Stomach (tissue), 8 donors: ENCODE measurements at regions not wholly inside any gene's neighbourhood (a gene's known extent, or its start where the extent isn't known, plus 50 kb on each side); places are given as distances from the start of the nearest gene placed in this dataset.

ENCODE experiments used
- DNase-seq, 2 donors: peaks; one replicate each; pipeline versions ENCODE4 v3.0.0 to v3.0.0-alpha.2; 2013 to 2019
- H3K27ac ChIP-seq, 5 donors: fragments of 200-600 bp in 4 of 5; sonication (generic) in 4 of 5; one replicate each; pipeline ENCODE4 v1.5.1; 2013 to 2019; ENCODE audit warnings: mild to moderate bottlenecking in 1 of 5, moderate library complexity in 1 of 5
- H3K27me3 ChIP-seq, 3 donors: fragments of 200-600 bp; sonication (generic); one replicate each; pipeline ENCODE4 v1.5.1; 2017 to 2019; ENCODE audit warnings: mixed run types in 1 of 3
- H3K36me3 ChIP-seq, 4 donors: fragments of 200-600 bp; sonication (generic); 1 replicate in 3 of 4; 2 replicates in 1 of 4; pipeline ENCODE4 v1.5.1; 2016 to 2019
- H3K4me1 ChIP-seq, 4 donors: fragments of 200-600 bp; sonication (generic); one replicate each; pipeline ENCODE4 v1.5.1; 2016 to 2019
- H3K4me3 ChIP-seq, 4 donors: fragments of 200-600 bp; sonication (generic) in 3 of 4; one replicate each; pipeline ENCODE4 v1.5.1; 2016 to 2019; ENCODE audit warnings: mild to moderate bottlenecking in 1 of 4
- H3K9me3 ChIP-seq, 4 donors: fragments of 200-600 bp; sonication (generic); one replicate each; pipeline ENCODE4 v1.5.1; 2016 to 2019
- EP300 ChIP-seq: sonication (generic); formaldehyde crosslinking; IDR thresholded peaks from one replicate; pipeline ENCODE4 v1.6.1; 2017; ENCODE audit warnings: antibody characterized with exemption
- POLR2A ChIP-seq, 4 donors: fragments of 450-650 bp; IDR thresholded peaks; one replicate each; pipeline ENCODE4 v1.6.1; 2016; ENCODE audit warnings: antibody characterized with exemption in 4 of 4, control low read depth in 2 of 4, mild to moderate bottlenecking in 1 of 4, moderate library complexity in 1 of 4
- POLR2AphosphoS5 ChIP-seq, 3 donors: sonication (generic); formaldehyde crosslinking; IDR thresholded peaks; one replicate each; pipeline ENCODE4 v1.6.1; 2016; ENCODE audit warnings: antibody characterized with exemption in 3 of 3
- WGBS, 5 donors: extraction: QIAGEN DNeasy Blood & Tissue Kit in 3 of 5; methylation state at CpG; one replicate each; pipeline versions ENCODE4 v1.1.5 to v1.1.7; 2013 to 2018; 5-methylcytosine and 5-hydroxymethylcytosine counted together
- intact Hi-C: fragments of 100-400 bp; cut with DNase I; formaldehyde crosslinking; loops from one replicate; pipeline ENCODE4 v1.15.1; 2023; ENCODE audit warnings: low total_unique reads
- TF ChIP-seq, protein P1 (sequence below), 7 experiments: fragments of 450-650 bp in 4 of 7; fragments of 200-600 bp in 3 of 7; sonication (generic) in 3 of 7; IDR thresholded peaks; one replicate each; pipeline ENCODE4 v1.5.1; 2016 to 2019; ENCODE audit warnings: antibody characterized with exemption in 7 of 7, control low read depth in 2 of 7, mild to moderate bottlenecking in 1 of 7
- donor health status: healthy with polysubstance abuse.
- donor health status: Bipolar disorder and iron deficiency.
- donor health status: healthy.

GRCh38 chr17:37836593-37836992, 87.6 kb upstream of the TBC1D3K start:
- 95 to 100% (median 100%) methylated on average over 2 of the region's 2 CpGs for WGBS, 5 donors
- H3K4me3 ChIP-seq, result no peak overlapping the region
- H3K4me1 ChIP-seq, result no peaks in the 10 kb centered on the region
- H3K9me3 ChIP-seq, result no peaks in the 10 kb centered on the region
- H3K27ac ChIP-seq, result no peak overlapping the region
- intact Hi-C loops, result no loop called here
- no peak for DNase-seq
- TF ChIP-seq POLR2AphosphoS5 (IDR thresholded peaks at IDR 0.05) (no peak), POLR2A (IDR thresholded peaks at IDR 0.05) (no peak), EP300 (no peak)
- TF ChIP-seq, protein P1, sequence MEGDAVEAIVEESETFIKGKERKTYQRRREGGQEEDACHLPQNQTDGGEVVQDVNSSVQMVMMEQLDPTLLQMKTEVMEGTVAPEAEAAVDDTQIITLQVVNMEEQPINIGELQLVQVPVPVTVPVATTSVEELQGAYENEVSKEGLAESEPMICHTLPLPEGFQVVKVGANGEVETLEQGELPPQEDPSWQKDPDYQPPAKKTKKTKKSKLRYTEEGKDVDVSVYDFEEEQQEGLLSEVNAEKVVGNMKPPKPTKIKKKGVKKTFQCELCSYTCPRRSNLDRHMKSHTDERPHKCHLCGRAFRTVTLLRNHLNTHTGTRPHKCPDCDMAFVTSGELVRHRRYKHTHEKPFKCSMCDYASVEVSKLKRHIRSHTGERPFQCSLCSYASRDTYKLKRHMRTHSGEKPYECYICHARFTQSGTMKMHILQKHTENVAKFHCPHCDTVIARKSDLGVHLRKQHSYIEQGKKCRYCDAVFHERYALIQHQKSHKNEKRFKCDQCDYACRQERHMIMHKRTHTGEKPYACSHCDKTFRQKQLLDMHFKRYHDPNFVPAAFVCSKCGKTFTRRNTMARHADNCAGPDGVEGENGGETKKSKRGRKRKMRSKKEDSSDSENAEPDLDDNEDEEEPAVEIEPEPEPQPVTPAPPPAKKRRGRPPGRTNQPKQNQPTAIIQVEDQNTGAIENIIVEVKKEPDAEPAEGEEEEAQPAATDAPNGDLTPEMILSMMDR (IDR thresholded peaks at IDR 0.05), result no peak
- no peaks in the 10 kb centered on the region for H3K36me3 ChIP-seq
- H3K27me3 ChIP-seq, result peaks cover 0 to 50% (median 3%) of the 10 kb centered on the region in 3 donors

- intact Hi-C loops, result no loop called here
- H3K4me1 ChIP-seq, result no peaks in the 10 kb centered on the region
- DNase-seq, result no peak
- H3K9me3 ChIP-seq, result no peaks in the 10 kb centered on the region
- no peak overlapping the region for H3K4me3 ChIP-seq
- WGBS, 5 donors, result 88 to 98% (median 95%) methylated on average over 2 of the region's 2 CpGs
- no peak overlapping the region for H3K27ac ChIP-seq
- H3K27me3 ChIP-seq, result peaks cover 0 to 37% (median 0%) of the 10 kb centered on the region in 3 donors
- no peak for TF ChIP-seq POLR2AphosphoS5 (IDR thresholded peaks at IDR 0.05)
- no peak for TF ChIP-seq POLR2A (IDR thresholded peaks at IDR 0.05)
- no peak for TF ChIP-seq EP300
- TF ChIP-seq, protein P1 (IDR thresholded peaks at IDR 0.05), result no peak
- H3K36me3 ChIP-seq, result no peaks in the 10 kb centered on the region
These were observed 89.3 kb upstream of the HNF1B start for GRCh38 chr17:37834168-37834567.

DNA sequence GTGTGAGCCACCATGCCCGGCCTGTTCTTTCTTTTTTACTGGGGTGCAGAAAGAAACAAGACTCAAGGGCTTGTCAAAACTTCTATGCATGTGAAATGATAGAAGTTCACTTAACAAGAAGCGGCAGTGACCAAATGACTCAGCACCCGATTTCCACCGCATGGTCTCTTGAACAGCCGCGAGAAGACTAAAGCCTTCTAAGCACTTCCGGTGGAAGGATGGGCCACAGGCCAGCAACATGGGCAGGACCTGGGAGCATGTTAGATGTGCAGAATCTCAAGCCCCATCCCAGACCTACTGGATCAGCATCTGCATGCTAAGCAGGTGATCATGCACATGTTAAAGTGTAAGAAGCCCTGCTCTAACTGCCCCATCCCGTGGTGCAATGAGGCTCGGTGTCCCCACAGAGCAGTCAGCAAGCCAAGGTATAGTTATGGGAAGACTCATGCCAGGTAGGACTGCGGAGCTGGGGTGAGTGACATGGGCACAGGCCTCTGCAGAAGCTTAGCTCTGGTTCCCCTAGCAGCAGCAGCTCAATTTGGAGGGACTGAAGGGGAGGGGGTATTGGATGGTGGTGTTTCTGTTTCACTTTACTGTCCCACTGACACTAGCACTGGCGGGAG, 88.5 kb upstream of the HNF1B start:
- WGBS, 5 donors, result 74 to 87% (median 80%) methylated on average over 11 of the region's 11 CpGs

GRCh38 chr17:37831986-37832385, 87.1 kb upstream of the HNF1B start:
- no peaks in the 10 kb centered on the region for H3K9me3 ChIP-seq
- H3K27ac ChIP-seq, result no peak overlapping the region
- peaks cover 0 to 25% (median 0%) of the 10 kb centered on the region in 3 donors for H3K27me3 ChIP-seq
- WGBS, 5 donors, result 95 to 98% (median 98%) methylated on average over 2 of the region's 2 CpGs
- H3K36me3 ChIP-seq, result no peaks in the 10 kb centered on the region
- H3K4me1 ChIP-seq, result peaks cover 0 to under 1% (median 0%) of the 10 kb centered on the region in 4 donors
- no peak for DNase-seq
- intact Hi-C loops, result no loop called here
- TF ChIP-seq POLR2A (IDR thresholded peaks at IDR 0.05), result no peak
- H3K4me3 ChIP-seq, result no peak overlapping the region

More for the DNA sequence above, 88.5 kb upstream of the HNF1B start:
- Histone ChIP-seq H3K27me3 (peaks cover 0 to 29% (median 0%) of the 10 kb centered on the region in 3 donors), H3K27ac (no peak overlapping the region), H3K4me3 (no peak overlapping the region), H3K9me3 (no peaks in the 10 kb centered on the region), H3K36me3 (no peaks in the 10 kb centered on the region), H3K4me1 (no peaks in the 10 kb centered on the region)
- intact Hi-C loops, result no loop called here
- TF ChIP-seq POLR2A (IDR thresholded peaks at IDR 0.05), result no peak
- TF ChIP-seq, protein P1 (IDR thresholded peaks at IDR 0.05), result no peak
- TF ChIP-seq POLR2AphosphoS5 (IDR thresholded peaks at IDR 0.05), result no peak
- no peak for TF ChIP-seq EP300
- DNase-seq, result no peak

- peaks cover 0 to 25% (median 0%) of the 10 kb centered on the region in 3 donors for H3K27me3 ChIP-seq
- TF ChIP-seq POLR2AphosphoS5 (IDR thresholded peaks at IDR 0.05) (no peak), POLR2A (IDR thresholded peaks at IDR 0.05) (no peak), EP300 (no peak)
- TF ChIP-seq, protein P1 (IDR thresholded peaks at IDR 0.05), result no peak
- no peak for DNase-seq
- peaks cover 0 to 5% (median 0%) of the 10 kb centered on the region in 4 donors for H3K4me1 ChIP-seq
- intact Hi-C loops, result no loop called here
- no peak overlapping the region for H3K4me3 ChIP-seq
- no peak overlapping the region for H3K27ac ChIP-seq
- 83 to 93% (median 90%) methylated on average over 5 of the region's 5 CpGs for WGBS, 5 donors
- no peaks in the 10 kb centered on the region for H3K36me3 ChIP-seq
- H3K9me3 ChIP-seq, result no peaks in the 10 kb centered on the region
These were observed 86.6 kb upstream of the HNF1B start for GRCh38 chr17:37831492-37831891.
